Common myeloid progenitor, CD34-positive (primary cell): ENCODE measurements at regions not wholly inside any gene's neighbourhood (a gene's known extent, or its start where the extent isn't known, plus 50 kb on each side); places are given as distances from the start of the nearest gene placed in this dataset.
"Not testable (repeated sequence)": the region's sequence is repeated elsewhere in the genome, so short reads cannot be mapped to it uniquely, and the experiment has no call there.

Source experiments
- CTCF ChIA-PET: fragments of 350-600 bp; sonication (Branson Sonifier 250); formaldehyde crosslinking; loops from one replicate; lab custom pipeline; 2021; ENCODE audit warnings: antibody characterized with exemption; lab: Charles Lee
- POLR2A ChIA-PET: fragments of 350-600 bp; sonication (Branson Sonifier 250); formaldehyde crosslinking; loops from one replicate; lab custom pipeline; 2021; ENCODE audit warnings: antibody characterized with exemption; lab: Charles Lee
- DNase-seq, 3 donors: peaks; one replicate each; pipeline versions ENCODE4 v3.0.0 to v3.0.0-alpha.2; 2013
- H3K27ac ChIP-seq, 2 experiments: 1 replicate in 1 of 2; 2 replicates in 1 of 2; pipeline ENCODE4 v1.7.0; 2013; ENCODE audit warnings: inconsistent platforms in 2 of 2, low read length in 2 of 2, mild to moderate bottlenecking in 2 of 2, low read depth in 1 of 2, moderate library complexity in 1 of 2; ENCODE audit not compliant: severe bottlenecking in 2 of 2, insufficient read depth in 1 of 2, poor library complexity in 1 of 2
- H3K27me3 ChIP-seq, 5 experiments: replicated peaks in 2 of 5; 1 replicate in 3 of 5; 2 replicates in 2 of 5; pipeline versions ENCODE4 v1.6.1 to v1.7.0; 2013; ENCODE audit warnings: low read length in 4 of 5, mild to moderate bottlenecking in 2 of 5, moderate library complexity in 2 of 5, inconsistent platforms in 1 of 5; ENCODE audit not compliant: insufficient read depth in 5 of 5, control insufficient read depth in 4 of 5
- H3K36me3 ChIP-seq, 4 experiments: 1 replicate in 2 of 4; 2 replicates in 2 of 4; pipeline versions ENCODE4 v1.6.1 to v1.7.0; 2013; ENCODE audit warnings: low read length in 3 of 4, control low read depth in 1 of 4, mild to moderate bottlenecking in 1 of 4; ENCODE audit not compliant: control insufficient read depth in 4 of 4, insufficient read depth in 4 of 4
- H3K4me1 ChIP-seq, 4 experiments: 1 replicate in 3 of 4; 2 replicates in 1 of 4; pipeline versions ENCODE4 v1.6.1 to v1.7.1; 2013; ENCODE audit warnings: low read length in 3 of 4, mild to moderate bottlenecking in 3 of 4, control low read depth in 1 of 4, inconsistent platforms in 1 of 4, moderate library complexity in 1 of 4; ENCODE audit not compliant: control insufficient read depth in 4 of 4, insufficient read depth in 4 of 4; ENCODE audit errors: control extremely low read depth in 1 of 4
- H3K4me3 ChIP-seq, 7 experiments: 1 replicate in 4 of 7; 2 replicates in 3 of 7; pipeline versions ENCODE4 v1.5.1 to v1.7.0; 2013; ENCODE audit warnings: mild to moderate bottlenecking in 7 of 7, low read length in 6 of 7, moderate library complexity in 6 of 7, inconsistent platforms in 2 of 7, low read depth in 2 of 7, control low read depth in 1 of 7; ENCODE audit not compliant: insufficient read depth in 4 of 7, control insufficient read depth in 1 of 7; ENCODE audit errors: extremely low read depth in 1 of 7
- H3K9me3 ChIP-seq, 5 experiments: 1 replicate in 4 of 5; 2 replicates in 1 of 5; pipeline versions ENCODE4 v1.6.1 to v1.7.1; 2013; ENCODE audit warnings: low read length in 4 of 5, mild to moderate bottlenecking in 2 of 5, inconsistent platforms in 1 of 5, low read depth in 1 of 5, moderate library complexity in 1 of 5; ENCODE audit not compliant: control insufficient read depth in 4 of 5, insufficient read depth in 2 of 5; ENCODE audit errors: control extremely low read depth in 1 of 5
- WGBS: methylation state at CpG from one replicate; pipeline ENCODE4 v1.1.5; 2013; ENCODE audit not compliant: insufficient coverage; 5-methylcytosine and 5-hydroxymethylcytosine counted together

GRCh38 chr2:75408771-75409170 lies 152.0 kb downstream of the EVA1A start:
- Histone ChIP-seq H3K27me3 (peaks cover 0 to 2% (median 0%) of the 10 kb centered on the region in 5 experiments), H3K9me3 (peaks cover 0 to 7% (median 4%) of the 10 kb centered on the region in 5 experiments), H3K36me3 (no peaks in the 10 kb centered on the region), H3K27ac (no peak overlapping the region), H3K4me1 (no peaks in the 10 kb centered on the region), H3K4me3 (no peak overlapping the region)
- ChIA-PET POLR2A (no interaction called here), CTCF (interaction anchor here (1.2 kb wide), 2 partner anchors 209 to 280 kb away, joined by 3 to 6 read pairs; partner anchors contain the start of gene TACR1)
- DNase-seq: no peak

- Histone ChIP-seq H3K27ac (no peak overlapping the region), H3K9me3 (peaks cover 0 to 7% (median 4%) of the 10 kb centered on the region in 5 experiments), H3K4me3 (no peak overlapping the region), H3K36me3 (no peaks in the 10 kb centered on the region), H3K4me1 (no peaks in the 10 kb centered on the region), H3K27me3 (peaks cover 0 to 4% (median 0%) of the 10 kb centered on the region in 5 experiments)
- WGBS: no CpG with 5 or more reads among the region's 3 CpGs
- ChIA-PET CTCF (interaction anchor here (0.7 to 3.1 kb wide), 3 partner anchors 8 to 209 kb away, joined by 3 to 17 read pairs (median 3); partner anchors contain the start of gene TACR1), POLR2A (no interaction called here)
- DNase-seq: no peak
Measured at GRCh38 chr2:75407038-75407530, 153.7 kb downstream of the EVA1A start.

DNA sequence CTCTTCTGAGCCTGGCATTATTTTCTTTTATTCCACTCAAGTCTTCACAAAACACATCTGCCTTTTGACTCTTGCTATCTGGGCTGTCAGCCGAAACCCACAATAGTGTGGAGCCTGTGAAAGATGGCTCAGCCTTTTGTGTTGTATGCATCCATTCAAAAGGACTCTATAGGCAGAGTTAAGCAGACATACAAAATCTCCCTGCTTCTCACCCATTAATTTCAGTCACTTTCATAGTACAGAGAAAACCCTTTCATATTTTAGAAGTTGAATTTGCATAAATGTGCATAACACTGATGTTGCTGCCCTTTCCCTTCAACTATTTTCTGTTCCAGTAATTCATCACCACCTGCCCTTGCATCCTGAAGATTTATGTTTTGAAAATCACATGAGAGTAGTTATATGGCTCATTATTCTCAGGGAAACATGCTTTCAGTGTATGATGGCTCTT lies 154.6 kb downstream of the EVA1A start:
- Histone ChIP-seq H3K9me3 (peaks cover 0 to 7% (median 4%) of the 10 kb centered on the region in 5 experiments), H3K27me3 (peaks cover 0 to 4% (median 0%) of the 10 kb centered on the region in 5 experiments), H3K36me3 (no peaks in the 10 kb centered on the region), H3K4me1 (no peaks in the 10 kb centered on the region), H3K27ac (no peak overlapping the region), H3K4me3 (no peak overlapping the region)
- 86% methylated on average over 1 of the region's 1 CpG for WGBS
- DNase-seq: no peak
- CTCF ChIA-PET: interaction anchor here (0.8 to 3.1 kb wide), 3 partner anchors 8 to 206 kb away, joined by 3 to 17 read pairs (median 5); partner anchors contain the start of gene TACR1
- POLR2A ChIA-PET: no interaction called here

DNA sequence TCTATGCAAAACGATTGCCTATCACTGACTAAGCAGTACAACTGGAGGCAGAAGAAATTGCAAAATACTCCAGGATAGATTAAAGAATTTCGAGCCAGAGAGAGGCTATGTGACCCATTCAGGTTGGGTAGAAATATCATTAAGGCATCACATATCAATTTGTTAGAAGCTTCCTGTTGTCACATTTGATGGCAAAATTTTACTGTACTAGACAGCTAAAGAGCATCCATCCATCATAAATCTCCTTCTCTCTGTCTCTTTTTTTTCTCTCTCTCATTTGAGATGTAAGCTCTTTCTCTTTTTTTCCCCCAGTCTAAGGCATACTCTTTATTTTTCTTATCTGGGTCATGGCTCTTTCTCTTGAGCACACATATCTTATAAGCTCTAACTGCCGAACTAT lies 155.7 kb downstream of the EVA1A start:
- H3K27ac ChIP-seq: no peak overlapping the region
- ChIA-PET POLR2A (no interaction called here), CTCF (interaction anchor here (0.8 to 3.1 kb wide), 11 partner anchors 9 to 340 kb away, joined by 3 to 17 read pairs (median 4); partner anchors contain the start of gene TACR1)
- H3K4me3 ChIP-seq: no peak overlapping the region
- H3K36me3 ChIP-seq: no peaks in the 10 kb centered on the region
- H3K9me3 ChIP-seq: peaks cover 0 to 4% (median 0%) of the 10 kb centered on the region in 5 experiments
- no peak for DNase-seq
- peaks cover 0 to 4% (median 0%) of the 10 kb centered on the region in 5 experiments for H3K27me3 ChIP-seq
- 80% methylated on average over 2 of the region's 3 CpGs for WGBS
- H3K4me1 ChIP-seq: no peaks in the 10 kb centered on the region

DNA sequence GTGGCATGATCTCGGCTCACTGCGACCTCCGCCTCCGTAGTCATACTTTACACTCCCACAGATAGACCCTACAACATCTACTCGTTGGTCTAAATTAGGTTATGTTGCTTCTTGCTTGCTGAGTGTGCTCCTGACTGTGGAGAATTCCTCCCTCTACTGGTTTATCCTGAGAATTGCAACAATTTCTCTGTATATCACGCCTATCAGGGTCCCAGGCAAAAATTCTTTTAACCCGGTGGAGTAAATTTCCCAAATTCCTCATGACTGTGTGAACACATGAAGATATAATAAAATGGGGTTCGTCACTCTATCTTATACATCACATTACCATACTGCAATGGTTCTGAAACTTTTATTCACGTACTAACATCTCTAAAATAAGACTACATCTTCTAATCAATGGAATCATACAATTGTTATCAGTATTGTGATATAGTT lies 156.7 kb downstream of the EVA1A start:
- Histone ChIP-seq H3K4me1 (no peaks in the 10 kb centered on the region), H3K36me3 (no peaks in the 10 kb centered on the region), H3K27me3 (peaks cover 0 to 4% (median 0%) of the 10 kb centered on the region in 5 experiments), H3K4me3 (no peak overlapping the region), H3K27ac (no peak overlapping the region), H3K9me3 (no peaks in the 10 kb centered on the region)
- CTCF ChIA-PET: interaction anchor here (1.3 to 3.1 kb wide), 7 partner anchors 12 to 339 kb away, joined by 3 to 17 read pairs (median 5); partner anchors contain the start of gene TACR1
- peak; percentile 54 to 75 (median 64) for DNase-seq
- POLR2A ChIA-PET: no interaction called here
- WGBS: 0% methylated on average over 3 of the region's 9 CpGs

DNA sequence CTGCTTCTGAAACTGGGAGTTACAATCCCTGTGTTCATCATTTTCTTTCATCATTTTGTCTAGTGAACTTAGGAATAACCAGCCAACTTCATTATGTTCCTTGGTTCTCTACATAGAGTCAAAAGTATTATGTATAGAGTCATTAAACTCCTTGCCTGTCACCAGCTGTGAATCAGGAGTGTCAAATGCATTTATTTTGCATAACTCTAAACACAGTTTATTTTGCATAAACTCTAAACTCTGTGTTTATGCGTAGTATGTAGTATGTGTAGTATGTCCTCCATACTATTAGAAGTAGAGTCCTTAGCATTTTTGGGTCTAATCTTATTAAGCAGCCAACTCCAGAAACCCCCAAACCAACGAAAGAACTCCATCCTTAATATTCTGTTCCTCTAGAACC lies 164.4 kb downstream of the EVA1A start:
- no peak for DNase-seq
- ChIA-PET CTCF (no interaction called here), POLR2A (no interaction called here)
- no CpG with 5 or more reads among the region's 2 CpGs for WGBS
- Histone ChIP-seq H3K27me3 (no peaks in the 10 kb centered on the region), H3K4me3 (no peak overlapping the region), H3K4me1 (no peaks in the 10 kb centered on the region), H3K27ac (no peak overlapping the region), H3K9me3 (peaks cover 0 to 3% (median 0%) of the 10 kb centered on the region in 5 experiments), H3K36me3 (no peaks in the 10 kb centered on the region)

DNA sequence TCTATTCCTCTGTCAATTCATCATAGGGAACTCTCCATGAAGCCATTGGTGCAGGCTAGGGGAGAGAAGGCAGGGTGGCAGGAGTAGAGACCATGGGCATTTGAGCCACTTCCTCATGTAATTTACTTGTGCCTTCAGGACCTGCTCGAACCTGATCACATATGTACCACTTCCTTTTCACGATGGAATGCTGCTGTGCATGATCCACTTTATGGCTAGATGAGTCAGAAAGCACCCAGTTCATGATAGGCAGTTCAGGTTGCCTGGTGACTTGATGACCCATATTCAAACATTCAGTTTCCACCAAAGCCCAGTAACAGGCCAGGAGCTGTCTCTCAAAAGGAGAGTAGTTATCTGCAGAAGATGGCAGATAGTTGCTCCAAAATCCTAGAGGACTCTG lies 166.0 kb downstream of the EVA1A start:
- H3K36me3 ChIP-seq, H3K27me3 ChIP-seq, CTCF ChIA-PET, H3K9me3 ChIP-seq, DNase-seq, POLR2A ChIA-PET, H3K4me1 ChIP-seq, H3K4me3 ChIP-seq, H3K27ac ChIP-seq: not testable (repeated sequence)
- 94% methylated on average over 2 of the region's 2 CpGs for WGBS
